HCT116 (cell line): ENCODE measurements at regions not wholly inside any gene's neighbourhood (a gene's known extent, or its start where the extent isn't known, plus 50 kb on each side); places are given as distances from the start of the nearest gene placed in this dataset.

ENCODE experiments used
- EZH2 ChIP-seq: fragments of 200-600 bp; sonication (generic); IDR thresholded peaks from 2 replicates; pipeline ENCODE4 v1.6.1; 2017; ENCODE audit warnings: antibody characterized with exemption, mixed run types
- ZFX ChIP-seq: fragments of 450-650 bp; IDR thresholded peaks from 2 replicates; pipeline ENCODE4 v1.6.1; 2017
- ZNF274 ChIP-seq: fragments of 200-500 bp; sonication (Bioruptor generic); IDR thresholded peaks from 2 replicates; pipeline ENCODE4 v1.6.1; 2014; ENCODE audit warnings: mild to moderate bottlenecking, low read depth, low read length, inconsistent platforms
- TF ChIP-seq, protein P1 (sequence below), 3 experiments: fragments of 200-600 bp in 1 of 3; sonication (generic) in 1 of 3; IDR thresholded peaks in 2 of 3; conservative IDR thresholded peaks in 1 of 3; 2 replicates each; pipeline ENCODE4 v1.5.1; 2012 to 2017; ENCODE audit warnings: low read depth in 2 of 3, low read length in 2 of 3, antibody characterized with exemption in 1 of 3, borderline replicate concordance in 1 of 3, control low read depth in 1 of 3, mild to moderate bottlenecking in 1 of 3, mixed read lengths in 1 of 3, mixed run types in 1 of 3, moderate library complexity in 1 of 3; ENCODE audit not compliant: insufficient read depth in 1 of 3
- TF ChIP-seq, protein P2 (sequence below): IDR thresholded peaks from 2 replicates; pipeline ENCODE4 v1.6.1; 2012

DNA sequence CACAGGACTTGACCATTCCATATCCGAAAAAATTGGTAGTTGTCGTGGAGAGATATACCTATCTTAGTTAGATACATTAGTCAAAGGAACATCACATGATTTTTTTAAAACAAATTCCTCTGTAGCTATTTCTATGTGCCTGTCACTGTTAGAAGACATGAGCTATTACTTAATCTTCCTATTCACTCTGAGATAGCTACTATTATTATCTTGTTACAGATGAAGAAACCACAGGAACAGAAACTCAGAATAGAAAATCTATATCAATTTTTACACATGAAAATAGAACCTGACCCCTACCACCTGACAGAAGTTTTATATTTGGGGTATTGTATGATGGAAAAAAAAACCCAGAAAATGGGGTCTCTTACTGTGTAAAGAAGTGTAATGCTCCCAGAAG is 68.9 kb upstream of the TDRD3 start:
- TF ChIP-seq, protein P1, sequence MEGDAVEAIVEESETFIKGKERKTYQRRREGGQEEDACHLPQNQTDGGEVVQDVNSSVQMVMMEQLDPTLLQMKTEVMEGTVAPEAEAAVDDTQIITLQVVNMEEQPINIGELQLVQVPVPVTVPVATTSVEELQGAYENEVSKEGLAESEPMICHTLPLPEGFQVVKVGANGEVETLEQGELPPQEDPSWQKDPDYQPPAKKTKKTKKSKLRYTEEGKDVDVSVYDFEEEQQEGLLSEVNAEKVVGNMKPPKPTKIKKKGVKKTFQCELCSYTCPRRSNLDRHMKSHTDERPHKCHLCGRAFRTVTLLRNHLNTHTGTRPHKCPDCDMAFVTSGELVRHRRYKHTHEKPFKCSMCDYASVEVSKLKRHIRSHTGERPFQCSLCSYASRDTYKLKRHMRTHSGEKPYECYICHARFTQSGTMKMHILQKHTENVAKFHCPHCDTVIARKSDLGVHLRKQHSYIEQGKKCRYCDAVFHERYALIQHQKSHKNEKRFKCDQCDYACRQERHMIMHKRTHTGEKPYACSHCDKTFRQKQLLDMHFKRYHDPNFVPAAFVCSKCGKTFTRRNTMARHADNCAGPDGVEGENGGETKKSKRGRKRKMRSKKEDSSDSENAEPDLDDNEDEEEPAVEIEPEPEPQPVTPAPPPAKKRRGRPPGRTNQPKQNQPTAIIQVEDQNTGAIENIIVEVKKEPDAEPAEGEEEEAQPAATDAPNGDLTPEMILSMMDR (IDR thresholded peaks at IDR 0.05 in 2 of 3, conservative IDR thresholded peaks at IDR 0.05 in 1 of 3; ENCODE audit: borderline replicate concordance in 1 of 3, insufficient read depth in 1 of 3, low read depth in 2 of 3, low read length in 2 of 3): no peak
- TF ChIP-seq ZNF274: no peak
- TF ChIP-seq, protein P2, sequence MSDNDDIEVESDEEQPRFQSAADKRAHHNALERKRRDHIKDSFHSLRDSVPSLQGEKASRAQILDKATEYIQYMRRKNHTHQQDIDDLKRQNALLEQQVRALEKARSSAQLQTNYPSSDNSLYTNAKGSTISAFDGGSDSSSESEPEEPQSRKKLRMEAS: no peak
- TF ChIP-seq ZFX: no peak
- TF ChIP-seq EZH2: no peak
